Activated naive CD8-positive, alpha-beta T cell treated with anti-CD3 and anti-CD28 coated beads for 36 hours (primary cell): ENCODE measurements at regions not wholly inside any gene's neighbourhood (a gene's known extent, or its start where the extent isn't known, plus 50 kb on each side); places are given as distances from the start of the nearest gene placed in this dataset.

ENCODE experiments used
- DNase-seq: peaks from one replicate; pipeline ENCODE4 v3.0.0; 2021
- H3K27ac Mint-ChIP-seq: one replicate; pipeline ENCODE4 v1.8.0; 2022; ENCODE audit warnings: mild to moderate bottlenecking, moderate library complexity, mixed read lengths
- H3K27me3 Mint-ChIP-seq: one replicate; pipeline ENCODE4 v1.8.0; 2022; ENCODE audit warnings: mild to moderate bottlenecking, mixed read lengths
- H3K36me3 Mint-ChIP-seq: one replicate; pipeline ENCODE4 v1.8.0; 2021; ENCODE audit warnings: mild to moderate bottlenecking, mixed read lengths
- H3K4me1 Mint-ChIP-seq: one replicate; pipeline ENCODE4 v1.8.0; 2021; ENCODE audit warnings: mixed read lengths
- H3K4me3 Mint-ChIP-seq: one replicate; pipeline ENCODE4 v1.8.0; 2022; ENCODE audit warnings: mild to moderate bottlenecking, moderate library complexity, mixed read lengths
- H3K9me3 Mint-ChIP-seq: one replicate; pipeline ENCODE4 v1.8.0; 2022; ENCODE audit warnings: mixed read lengths

DNA sequence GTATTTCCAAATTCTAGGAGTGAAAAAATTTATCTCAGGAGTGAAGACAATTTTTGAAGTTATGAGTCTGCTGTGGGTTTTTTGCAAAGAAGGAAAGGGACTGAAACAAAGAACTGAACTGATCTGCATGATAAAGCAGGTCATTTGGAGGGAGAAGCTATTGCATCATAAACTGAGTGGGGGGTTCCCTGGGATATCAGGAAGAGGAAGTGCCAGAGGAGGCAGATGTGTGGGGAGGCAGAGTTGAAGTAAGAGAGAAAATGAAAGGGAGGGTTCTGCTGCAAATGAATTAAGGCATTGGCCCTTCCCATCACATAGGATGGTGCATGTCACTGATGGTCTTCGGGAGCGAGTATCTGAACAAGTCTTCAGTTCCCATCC lies 379.2 kb downstream of the VPS13C start:
- H3K36me3 Mint-ChIP-seq, result no peaks in the 10 kb centered on the region
- no peak overlapping the region for H3K27ac Mint-ChIP-seq
- H3K27me3 Mint-ChIP-seq, result peaks cover 20% of the 10 kb centered on the region
- no peaks in the 10 kb centered on the region for H3K4me1 Mint-ChIP-seq
- H3K9me3 Mint-ChIP-seq, result peaks cover 9% of the 10 kb centered on the region
- DNase-seq, result no peak
- H3K4me3 Mint-ChIP-seq, result no peak overlapping the region

DNA sequence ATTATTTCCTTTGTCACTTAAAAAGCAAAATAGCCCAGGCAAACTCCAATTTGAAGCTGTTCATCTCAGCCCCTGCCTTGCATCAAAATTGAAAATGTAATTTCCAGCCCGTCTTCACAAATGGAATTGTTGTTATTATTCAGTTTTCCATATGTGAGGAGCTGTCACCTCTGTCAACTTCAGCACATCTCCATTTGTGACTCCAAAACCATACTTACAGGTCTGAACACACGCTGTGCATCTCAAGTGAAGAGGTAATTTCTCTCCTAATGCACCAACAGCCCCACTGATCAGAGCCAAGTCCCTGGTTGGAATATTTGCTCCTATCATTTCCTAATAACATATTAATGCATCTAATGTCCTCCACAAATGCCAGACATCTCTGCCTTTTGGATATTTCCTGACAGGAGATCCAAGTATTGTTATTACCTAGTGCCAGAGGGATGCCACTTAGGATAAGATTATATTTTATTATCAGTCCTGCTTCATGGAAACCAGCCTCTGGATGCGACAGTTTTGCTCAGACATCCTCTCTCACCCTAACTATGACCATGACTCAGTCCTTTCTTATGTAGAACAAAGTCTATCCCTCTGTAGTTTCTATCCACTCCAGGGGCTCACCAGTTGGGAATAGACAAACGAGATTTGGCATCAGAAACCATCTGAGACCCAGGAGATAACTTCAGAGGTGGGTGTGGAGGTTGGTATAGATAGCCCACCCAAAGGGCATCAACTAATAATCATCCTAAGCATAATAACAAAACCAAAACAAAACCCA lies 379.8 kb downstream of the VPS13C start:
- H3K4me3 Mint-ChIP-seq, result no peak overlapping the region
- H3K9me3 Mint-ChIP-seq, result peaks cover 9% of the 10 kb centered on the region
- DNase-seq, result no peak
- H3K27ac Mint-ChIP-seq, result no peak overlapping the region
- H3K36me3 Mint-ChIP-seq, result no peaks in the 10 kb centered on the region
- no peaks in the 10 kb centered on the region for H3K4me1 Mint-ChIP-seq
- H3K27me3 Mint-ChIP-seq, result peaks cover 20% of the 10 kb centered on the region

DNA sequence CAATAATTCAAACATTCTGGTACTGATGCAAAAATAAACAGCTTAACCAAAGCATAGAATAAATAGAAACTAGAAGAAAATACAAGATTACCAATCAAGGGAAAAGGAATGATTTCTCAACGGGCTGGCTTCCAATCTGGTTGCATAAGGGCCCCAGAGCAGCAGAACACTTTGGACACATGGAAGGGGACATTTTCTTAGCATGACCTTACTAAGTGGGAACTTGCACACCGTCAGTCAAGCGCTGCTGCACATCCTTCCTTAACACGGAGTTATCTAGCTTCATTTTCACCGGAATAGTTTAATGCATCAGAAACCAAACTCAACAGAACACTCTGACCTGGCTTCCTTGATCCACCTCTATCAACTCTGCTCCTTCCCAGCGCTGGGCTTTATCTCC lies 388.5 kb downstream of the VPS13C start:
- peaks cover 2% of the 10 kb centered on the region for H3K9me3 Mint-ChIP-seq
- no peak overlapping the region for H3K27ac Mint-ChIP-seq
- H3K4me1 Mint-ChIP-seq, result no peaks in the 10 kb centered on the region
- no peak overlapping the region for H3K4me3 Mint-ChIP-seq
- no peaks in the 10 kb centered on the region for H3K36me3 Mint-ChIP-seq
- DNase-seq, result no peak
- peaks cover 29% of the 10 kb centered on the region for H3K27me3 Mint-ChIP-seq

DNA sequence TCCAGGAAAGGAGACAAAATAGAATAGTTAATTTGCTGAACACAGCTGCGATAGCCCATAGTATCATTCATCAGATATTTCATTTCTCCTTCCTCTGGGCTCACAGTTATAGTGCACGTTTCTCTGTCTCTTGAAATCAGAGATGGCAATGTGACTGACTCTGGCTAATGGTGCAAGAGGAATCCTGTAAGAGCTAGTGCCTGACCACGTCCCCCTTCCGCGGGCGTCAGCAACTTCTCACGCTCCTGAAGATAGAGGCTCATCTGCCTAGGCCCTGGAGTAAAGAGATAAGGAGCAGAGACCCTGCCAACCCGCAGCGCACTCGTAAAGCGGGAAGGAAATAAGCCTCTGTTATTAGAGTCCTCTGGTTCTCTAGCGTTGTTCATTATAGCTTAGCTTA lies 391.8 kb downstream of the VPS13C start:
- Mint-ChIP-seq H3K27me3 (peaks cover 52% of the 10 kb centered on the region), H3K9me3 (no peaks in the 10 kb centered on the region), H3K27ac (no peak overlapping the region), H3K4me3 (no peak overlapping the region), H3K4me1 (no peaks in the 10 kb centered on the region), H3K36me3 (no peaks in the 10 kb centered on the region)
- DNase-seq, result no peak

DNA sequence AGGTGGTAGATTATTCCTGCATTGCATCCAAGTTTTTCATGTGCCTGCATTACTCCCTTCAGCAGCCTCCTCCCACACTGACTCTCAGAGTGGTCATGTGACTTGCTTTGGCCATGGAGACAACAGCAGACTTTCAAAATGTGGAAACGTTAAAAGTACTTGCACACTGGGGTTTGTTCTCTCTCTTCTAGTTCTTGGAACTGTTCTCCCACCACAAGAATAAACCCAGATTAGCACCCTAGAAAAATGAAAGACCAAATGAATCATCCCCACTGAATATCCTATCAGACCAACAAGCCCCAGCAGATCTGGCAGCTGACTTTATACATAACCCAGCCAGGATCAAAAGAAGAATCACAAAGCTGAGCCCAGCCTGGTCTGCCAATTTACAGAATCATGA lies 398.5 kb downstream of the VPS13C start:
- no peaks in the 10 kb centered on the region for H3K36me3 Mint-ChIP-seq
- H3K4me3 Mint-ChIP-seq, result no peak overlapping the region
- no peaks in the 10 kb centered on the region for H3K4me1 Mint-ChIP-seq
- peaks cover 34% of the 10 kb centered on the region for H3K27me3 Mint-ChIP-seq
- H3K27ac Mint-ChIP-seq, result no peak overlapping the region
- H3K9me3 Mint-ChIP-seq, result no peaks in the 10 kb centered on the region
- no peak for DNase-seq

DNA sequence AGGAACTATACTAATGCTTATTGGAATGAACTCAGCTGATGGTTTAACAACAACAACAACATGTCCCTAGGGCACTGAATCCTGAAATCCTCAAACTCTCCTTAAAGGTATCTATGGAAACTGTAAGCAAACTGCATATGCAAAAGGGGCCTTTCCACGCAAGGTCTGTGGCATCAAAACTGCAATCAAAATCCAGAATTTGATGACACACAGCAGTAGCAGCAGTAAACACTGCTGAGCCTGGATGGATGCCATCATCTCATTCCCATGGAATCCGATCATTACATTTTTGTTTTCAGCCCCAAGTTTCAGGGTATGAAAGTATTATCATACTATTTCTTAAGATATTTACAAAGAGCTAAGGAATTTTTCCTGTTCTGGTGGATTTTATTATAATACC lies 399.7 kb downstream of the VPS13C start:
- H3K4me1 Mint-ChIP-seq, result no peaks in the 10 kb centered on the region
- no peak overlapping the region for H3K27ac Mint-ChIP-seq
- DNase-seq, result no peak
- H3K27me3 Mint-ChIP-seq, result peaks cover 22% of the 10 kb centered on the region
- H3K9me3 Mint-ChIP-seq, result no peaks in the 10 kb centered on the region
- H3K4me3 Mint-ChIP-seq, result no peak overlapping the region
- no peaks in the 10 kb centered on the region for H3K36me3 Mint-ChIP-seq

DNA sequence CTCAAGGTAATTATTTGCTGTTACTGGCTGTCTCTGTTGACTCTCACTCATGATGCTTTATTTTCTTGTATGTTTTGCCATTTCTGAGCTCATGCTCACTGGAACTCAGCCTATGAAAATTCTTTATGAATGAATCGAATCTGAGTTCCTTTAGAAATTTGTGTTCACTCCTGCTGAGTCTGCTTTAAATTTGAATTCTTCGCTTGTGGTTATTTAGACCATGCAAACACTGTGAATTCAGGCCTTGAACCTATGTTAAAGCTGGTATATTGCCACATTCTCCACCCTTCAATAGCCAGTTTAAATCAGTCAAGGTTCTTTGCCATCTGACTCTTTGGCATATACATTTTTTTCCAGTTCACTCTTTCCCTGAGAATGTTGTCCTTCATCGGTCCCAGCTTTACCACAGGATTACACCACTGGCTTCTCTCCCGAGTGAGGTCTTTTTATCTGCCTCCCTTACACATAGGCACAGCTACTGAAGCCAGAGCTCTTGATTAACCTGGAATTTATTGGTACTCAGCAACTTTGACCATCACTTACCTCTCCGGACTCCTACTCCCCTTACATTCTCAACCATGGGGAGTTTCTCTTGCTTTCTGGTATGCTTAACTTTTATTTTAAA lies 400.6 kb downstream of the VPS13C start:
- no peak for DNase-seq
- Mint-ChIP-seq H3K27me3 (peaks cover 13% of the 10 kb centered on the region), H3K36me3 (no peaks in the 10 kb centered on the region), H3K4me1 (no peaks in the 10 kb centered on the region), H3K9me3 (no peaks in the 10 kb centered on the region), H3K27ac (no peak overlapping the region), H3K4me3 (no peak overlapping the region)

DNA sequence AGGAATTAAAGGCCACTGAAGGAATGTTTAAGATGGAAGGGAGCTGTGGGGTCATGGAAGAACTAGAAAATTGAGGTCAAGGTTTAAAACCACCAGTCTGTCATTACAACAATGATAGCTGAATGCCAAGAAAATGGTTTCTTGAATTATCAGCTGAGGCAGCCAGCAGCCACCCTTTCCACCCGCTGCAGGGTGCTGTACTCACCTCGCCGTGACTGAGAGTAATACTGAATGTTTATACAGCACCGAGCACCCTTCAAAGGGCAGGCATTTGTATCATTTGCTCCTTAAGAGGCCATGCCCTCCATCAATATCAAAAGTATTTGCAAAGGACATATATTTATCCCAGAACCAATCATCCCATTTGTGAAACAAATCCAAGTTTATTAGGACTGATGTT lies 402.8 kb downstream of the VPS13C start:
- Mint-ChIP-seq H3K4me1 (no peaks in the 10 kb centered on the region), H3K36me3 (no peaks in the 10 kb centered on the region), H3K9me3 (no peaks in the 10 kb centered on the region), H3K27me3 (no peaks in the 10 kb centered on the region), H3K27ac (no peak overlapping the region), H3K4me3 (no peak overlapping the region)
- DNase-seq, result no peak

DNA sequence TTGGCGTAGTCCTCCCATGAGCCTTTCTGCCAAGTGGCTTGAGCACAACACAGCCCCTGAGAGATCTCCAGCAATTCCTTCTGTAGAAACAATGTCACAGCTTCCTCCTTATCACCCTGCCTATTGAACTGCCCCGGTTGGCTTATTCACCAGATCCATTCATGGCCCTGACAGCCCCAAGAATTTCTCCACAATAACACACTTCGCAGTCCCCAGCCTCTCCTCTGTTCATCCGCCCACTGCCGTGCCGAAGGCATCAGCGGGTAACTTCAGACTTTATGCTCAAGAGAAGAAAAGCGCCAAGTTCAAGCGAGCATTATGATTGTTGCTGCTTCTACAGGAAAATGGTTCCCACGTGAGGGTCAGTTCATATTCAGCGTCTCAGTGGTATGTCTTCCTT lies 403.9 kb downstream of the VPS13C start:
- no peak overlapping the region for H3K4me3 Mint-ChIP-seq
- no peaks in the 10 kb centered on the region for H3K36me3 Mint-ChIP-seq
- H3K9me3 Mint-ChIP-seq, result no peaks in the 10 kb centered on the region
- H3K27me3 Mint-ChIP-seq, result no peaks in the 10 kb centered on the region
- DNase-seq, result no peak
- H3K27ac Mint-ChIP-seq, result no peak overlapping the region
- H3K4me1 Mint-ChIP-seq, result no peaks in the 10 kb centered on the region

DNA sequence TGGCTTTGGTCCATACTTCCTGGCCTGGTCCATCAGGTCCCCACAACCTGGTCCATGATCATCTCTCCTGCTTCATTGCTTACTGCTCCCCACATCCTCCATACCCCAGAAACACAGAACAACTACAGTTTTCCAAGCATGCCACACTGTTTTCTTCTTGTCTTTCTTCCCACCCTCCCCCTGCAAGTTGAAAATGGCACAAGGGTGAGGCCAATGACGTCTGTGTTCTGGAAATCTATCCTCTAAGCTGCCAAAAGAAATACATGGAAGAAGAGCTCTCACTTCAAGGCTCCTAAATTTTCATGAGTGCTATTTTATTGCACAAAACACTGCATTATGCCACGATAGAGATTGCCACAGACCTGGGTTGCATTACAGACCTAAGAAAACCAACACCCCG lies 404.4 kb downstream of the VPS13C start:
- Mint-ChIP-seq H3K4me1 (no peaks in the 10 kb centered on the region), H3K27ac (no peak overlapping the region), H3K9me3 (no peaks in the 10 kb centered on the region), H3K36me3 (no peaks in the 10 kb centered on the region), H3K27me3 (no peaks in the 10 kb centered on the region), H3K4me3 (no peak overlapping the region)
- DNase-seq, result no peak

DNA sequence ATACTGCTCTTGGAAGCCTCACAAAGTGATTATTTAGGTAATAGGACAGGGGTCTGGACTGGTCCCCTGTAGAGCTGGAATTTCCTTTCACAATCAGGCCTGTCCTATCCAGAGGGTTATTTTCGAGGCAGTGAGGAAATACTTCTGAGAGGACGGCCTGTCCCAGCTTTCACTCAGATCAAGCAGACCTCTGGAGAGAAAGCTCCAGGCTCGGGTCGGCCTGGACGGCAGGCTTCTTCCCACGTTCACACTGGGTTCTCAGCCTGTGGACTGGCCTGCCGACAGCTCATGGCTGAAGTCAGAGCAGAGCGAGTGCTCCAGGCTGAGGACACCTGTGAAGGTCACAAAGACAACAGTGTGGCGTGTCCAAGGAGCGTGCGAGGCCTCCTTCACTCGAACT lies 405.3 kb downstream of the VPS13C start:
- Mint-ChIP-seq H3K27ac (no peak overlapping the region), H3K27me3 (no peaks in the 10 kb centered on the region), H3K9me3 (no peaks in the 10 kb centered on the region), H3K36me3 (no peaks in the 10 kb centered on the region), H3K4me1 (no peaks in the 10 kb centered on the region), H3K4me3 (no peak overlapping the region)
- no peak for DNase-seq

DNA sequence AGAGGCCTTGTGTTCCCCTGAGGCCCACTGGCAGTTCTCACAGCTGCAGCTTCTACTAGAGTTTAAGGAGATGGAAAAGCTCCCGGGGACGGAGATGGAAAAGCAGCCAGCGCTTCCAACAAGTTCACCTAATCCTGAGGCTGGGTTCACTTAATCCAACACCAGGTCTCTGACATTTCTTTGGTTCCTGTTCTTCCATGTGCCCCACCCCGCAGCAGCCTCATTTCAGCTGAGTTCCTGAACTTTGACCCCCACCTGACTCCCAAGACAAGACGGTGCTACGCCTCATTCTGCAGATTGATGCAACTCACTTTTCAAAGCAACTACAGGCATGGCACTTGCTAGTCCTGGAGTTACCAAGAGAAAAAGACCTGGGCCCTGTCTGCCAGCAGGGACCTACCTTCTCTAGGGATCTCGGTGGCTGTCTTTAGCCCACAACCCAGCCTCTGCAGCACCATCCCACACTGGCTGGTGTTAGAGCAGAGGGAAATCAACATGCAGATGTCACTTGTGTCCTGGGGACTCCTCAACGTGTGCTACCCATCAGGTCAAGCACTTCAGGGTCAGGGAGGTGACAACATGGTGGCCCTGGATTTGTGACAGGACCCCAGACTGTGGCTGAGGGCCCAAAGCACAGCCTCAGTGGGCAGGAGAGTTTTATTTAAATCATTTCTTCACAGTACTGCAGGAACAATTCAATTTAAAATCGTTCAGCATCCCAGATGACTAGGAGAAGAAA lies 406.1 kb downstream of the VPS13C start:
- H3K27ac Mint-ChIP-seq, result no peak overlapping the region
- H3K36me3 Mint-ChIP-seq, result no peaks in the 10 kb centered on the region
- H3K27me3 Mint-ChIP-seq, result peaks cover 3% of the 10 kb centered on the region
- no peak for DNase-seq
- H3K9me3 Mint-ChIP-seq, result no peaks in the 10 kb centered on the region
- no peaks in the 10 kb centered on the region for H3K4me1 Mint-ChIP-seq
- H3K4me3 Mint-ChIP-seq, result no peak overlapping the region

DNA sequence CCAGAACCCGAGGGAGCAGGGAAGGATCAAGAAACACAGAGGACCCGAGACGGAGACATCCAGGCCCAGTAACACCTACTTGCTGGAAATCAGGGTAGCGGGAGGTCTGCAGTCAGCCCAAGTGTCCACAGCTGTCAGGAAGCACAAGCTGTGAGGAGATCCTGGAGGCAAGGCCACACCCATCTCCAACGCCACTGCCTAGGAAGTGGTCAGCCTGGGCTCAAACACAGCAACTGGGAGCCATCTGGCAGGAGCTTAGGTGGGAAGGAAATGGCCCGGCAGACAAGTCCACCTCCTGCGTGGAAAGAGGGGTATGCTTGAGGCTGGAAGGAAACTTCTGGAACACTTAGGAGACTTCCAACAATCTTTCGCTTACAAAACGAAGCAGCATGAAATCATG lies 407.1 kb downstream of the VPS13C start:
- no peaks in the 10 kb centered on the region for H3K36me3 Mint-ChIP-seq
- no peak overlapping the region for H3K27ac Mint-ChIP-seq
- H3K4me3 Mint-ChIP-seq, result no peak overlapping the region
- H3K9me3 Mint-ChIP-seq, result no peaks in the 10 kb centered on the region
- H3K4me1 Mint-ChIP-seq, result no peaks in the 10 kb centered on the region
- peaks cover 3% of the 10 kb centered on the region for H3K27me3 Mint-ChIP-seq
- DNase-seq, result no peak

DNA sequence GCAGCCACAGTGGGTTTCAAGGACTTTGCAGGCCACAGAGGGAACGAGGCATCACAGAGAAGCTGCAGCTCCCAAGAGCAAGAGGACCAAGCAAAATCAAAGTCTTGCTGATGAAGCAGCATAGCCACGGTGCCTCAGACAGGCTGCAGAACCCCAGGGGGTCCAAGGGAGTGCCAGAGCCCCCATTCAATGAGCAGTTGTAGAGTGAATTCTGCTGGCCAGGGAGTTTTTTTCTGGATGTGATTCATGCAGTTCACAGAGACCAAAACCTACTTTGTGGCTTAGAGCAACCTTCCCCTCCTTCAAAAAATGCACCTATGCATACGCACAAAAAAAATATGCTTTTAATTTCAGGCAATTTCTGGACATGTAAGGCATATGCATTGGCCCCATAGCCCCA lies 409.0 kb downstream of the VPS13C start:
- Mint-ChIP-seq H3K36me3 (no peaks in the 10 kb centered on the region), H3K27me3 (peaks cover 3% of the 10 kb centered on the region), H3K27ac (no peak overlapping the region), H3K9me3 (no peaks in the 10 kb centered on the region), H3K4me3 (no peak overlapping the region), H3K4me1 (no peaks in the 10 kb centered on the region)
- no peak for DNase-seq

DNA sequence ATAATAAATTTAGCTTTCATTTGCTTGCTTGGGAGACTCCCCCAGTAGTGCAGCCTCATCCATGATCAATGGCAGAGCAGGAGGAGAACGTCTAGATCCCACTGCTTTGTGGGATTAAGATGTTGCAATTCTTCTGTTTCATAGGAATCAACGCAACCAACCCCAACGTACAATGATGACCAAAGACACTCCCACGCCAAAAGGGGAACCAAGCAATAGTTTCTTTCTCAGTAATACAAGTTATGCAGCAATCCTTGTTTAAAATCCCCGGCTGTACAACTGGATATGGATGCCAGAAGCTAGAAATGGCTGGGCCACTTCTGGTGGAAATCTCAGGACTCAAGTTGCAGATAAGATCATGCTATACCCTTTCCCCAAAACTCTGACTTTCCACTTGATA lies 411.2 kb downstream of the VPS13C start:
- no peak overlapping the region for H3K4me3 Mint-ChIP-seq
- H3K27me3 Mint-ChIP-seq, result peaks cover 9% of the 10 kb centered on the region
- no peaks in the 10 kb centered on the region for H3K36me3 Mint-ChIP-seq
- no peaks in the 10 kb centered on the region for H3K4me1 Mint-ChIP-seq
- no peak for DNase-seq
- H3K27ac Mint-ChIP-seq, result no peak overlapping the region
- H3K9me3 Mint-ChIP-seq, result no peaks in the 10 kb centered on the region

DNA sequence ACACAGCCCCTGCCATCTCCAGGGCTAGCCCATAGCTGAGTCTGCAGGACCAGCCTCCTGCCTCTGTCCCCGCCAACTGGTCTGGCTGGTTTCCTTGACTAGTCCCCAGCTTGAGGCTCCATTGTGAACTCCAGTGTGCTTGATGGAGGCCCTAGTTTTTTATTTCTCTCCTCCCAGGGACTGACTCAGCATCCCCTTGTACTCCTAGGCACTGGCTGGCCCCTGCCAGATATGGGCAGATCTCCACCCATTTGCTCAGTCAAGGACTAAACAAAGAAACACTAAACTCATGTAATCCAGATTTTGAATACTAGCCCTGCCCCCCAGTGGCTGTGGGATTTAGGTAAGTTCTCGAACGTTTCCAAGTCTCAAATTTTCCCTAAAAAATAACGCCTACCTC lies 415.4 kb upstream of the RORA start:
- Mint-ChIP-seq H3K4me1 (no peaks in the 10 kb centered on the region), H3K36me3 (no peaks in the 10 kb centered on the region), H3K9me3 (no peaks in the 10 kb centered on the region), H3K27me3 (peaks cover 9% of the 10 kb centered on the region), H3K27ac (no peak overlapping the region), H3K4me3 (no peak overlapping the region)
- no peak for DNase-seq
